HL-60 (cell line): ENCODE measurements at regions not wholly inside any gene's neighbourhood (a gene's known extent, or its start where the extent isn't known, plus 50 kb on each side); places are given as distances from the start of the nearest gene placed in this dataset.
"Not testable (repeated sequence)": the region's sequence is repeated elsewhere in the genome, so short reads cannot be mapped to it uniquely, and the experiment has no call there.

ENCODE experiments used
- DNase-seq, 2 experiments: peaks; one replicate each; pipeline ENCODE4 v3.0.0-alpha.2; 2010 to 2020; ENCODE audit warnings: low read depth in 1 of 2, low spot score in 1 of 2
- H3K27ac ChIP-seq: fragments of 250-450 bp; sonication (Bioruptor Pico); replicated peaks from 2 replicates; pipeline ENCODE4 v1.5.1; 2020; ENCODE audit warnings: mild to moderate bottlenecking, moderate library complexity
- H3K27me3 ChIP-seq: fragments of 250-450 bp; sonication (Bioruptor Pico); 2 replicates; pipeline ENCODE4 v1.5.1; 2021; ENCODE audit warnings: mild to moderate bottlenecking, moderate library complexity; ENCODE audit not compliant: insufficient read depth, poor library complexity, severe bottlenecking
- H3K4me3 ChIP-seq: replicated peaks from 2 replicates; pipeline ENCODE4 v1.5.1; 2011; ENCODE audit warnings: mild to moderate bottlenecking, control low read depth, low read length; ENCODE audit not compliant: insufficient read depth
- GABPA ChIP-seq: IDR thresholded peaks from 2 replicates; pipeline ENCODE4 v1.6.1; 2012; ENCODE audit warnings: low read depth
- POLR2AphosphoS5 ChIP-seq: IDR thresholded peaks from 2 replicates; pipeline ENCODE4 v1.6.1; 2012; ENCODE audit warnings: low read depth
- SPI1 ChIP-seq: IDR thresholded peaks from 2 replicates; pipeline ENCODE4 v1.6.1; 2012; ENCODE audit warnings: low read depth, mild to moderate bottlenecking, borderline replicate concordance
- TF ChIP-seq, protein P1 (sequence below): IDR thresholded peaks from one replicate; pipeline ENCODE4 v1.5.1; 2011; ENCODE audit warnings: low read length, control low read depth, inconsistent platforms; ENCODE audit not compliant: insufficient read depth
- TF ChIP-seq, protein P2 (sequence below): IDR thresholded peaks from 2 replicates; pipeline ENCODE4 v1.6.1; 2012; ENCODE audit warnings: low read depth; ENCODE audit not compliant: insufficient replicate concordance

DNA sequence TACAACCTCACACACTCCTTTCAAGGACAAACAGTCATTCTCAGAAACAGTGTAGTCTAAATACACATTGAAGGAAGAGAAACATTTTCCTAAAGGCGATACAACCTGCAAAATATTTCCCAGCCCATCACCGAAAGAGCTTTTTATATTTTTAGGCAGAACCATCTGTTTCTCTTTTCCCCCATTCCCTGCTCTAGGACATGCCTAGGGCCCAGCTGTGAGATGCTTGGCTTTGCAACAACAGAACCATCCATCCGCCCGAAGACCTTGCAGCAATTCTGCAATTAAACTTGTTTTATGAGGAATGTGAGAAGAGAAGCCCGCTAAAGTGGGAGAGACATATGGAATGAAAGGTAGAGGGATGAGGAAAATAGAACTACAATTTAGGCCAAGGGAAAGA, 105.6 kb upstream of the RFX8 start:
- no peak overlapping the region for H3K4me3 ChIP-seq
- TF ChIP-seq, protein P1, sequence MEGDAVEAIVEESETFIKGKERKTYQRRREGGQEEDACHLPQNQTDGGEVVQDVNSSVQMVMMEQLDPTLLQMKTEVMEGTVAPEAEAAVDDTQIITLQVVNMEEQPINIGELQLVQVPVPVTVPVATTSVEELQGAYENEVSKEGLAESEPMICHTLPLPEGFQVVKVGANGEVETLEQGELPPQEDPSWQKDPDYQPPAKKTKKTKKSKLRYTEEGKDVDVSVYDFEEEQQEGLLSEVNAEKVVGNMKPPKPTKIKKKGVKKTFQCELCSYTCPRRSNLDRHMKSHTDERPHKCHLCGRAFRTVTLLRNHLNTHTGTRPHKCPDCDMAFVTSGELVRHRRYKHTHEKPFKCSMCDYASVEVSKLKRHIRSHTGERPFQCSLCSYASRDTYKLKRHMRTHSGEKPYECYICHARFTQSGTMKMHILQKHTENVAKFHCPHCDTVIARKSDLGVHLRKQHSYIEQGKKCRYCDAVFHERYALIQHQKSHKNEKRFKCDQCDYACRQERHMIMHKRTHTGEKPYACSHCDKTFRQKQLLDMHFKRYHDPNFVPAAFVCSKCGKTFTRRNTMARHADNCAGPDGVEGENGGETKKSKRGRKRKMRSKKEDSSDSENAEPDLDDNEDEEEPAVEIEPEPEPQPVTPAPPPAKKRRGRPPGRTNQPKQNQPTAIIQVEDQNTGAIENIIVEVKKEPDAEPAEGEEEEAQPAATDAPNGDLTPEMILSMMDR = no peak
- TF ChIP-seq, protein P2, sequence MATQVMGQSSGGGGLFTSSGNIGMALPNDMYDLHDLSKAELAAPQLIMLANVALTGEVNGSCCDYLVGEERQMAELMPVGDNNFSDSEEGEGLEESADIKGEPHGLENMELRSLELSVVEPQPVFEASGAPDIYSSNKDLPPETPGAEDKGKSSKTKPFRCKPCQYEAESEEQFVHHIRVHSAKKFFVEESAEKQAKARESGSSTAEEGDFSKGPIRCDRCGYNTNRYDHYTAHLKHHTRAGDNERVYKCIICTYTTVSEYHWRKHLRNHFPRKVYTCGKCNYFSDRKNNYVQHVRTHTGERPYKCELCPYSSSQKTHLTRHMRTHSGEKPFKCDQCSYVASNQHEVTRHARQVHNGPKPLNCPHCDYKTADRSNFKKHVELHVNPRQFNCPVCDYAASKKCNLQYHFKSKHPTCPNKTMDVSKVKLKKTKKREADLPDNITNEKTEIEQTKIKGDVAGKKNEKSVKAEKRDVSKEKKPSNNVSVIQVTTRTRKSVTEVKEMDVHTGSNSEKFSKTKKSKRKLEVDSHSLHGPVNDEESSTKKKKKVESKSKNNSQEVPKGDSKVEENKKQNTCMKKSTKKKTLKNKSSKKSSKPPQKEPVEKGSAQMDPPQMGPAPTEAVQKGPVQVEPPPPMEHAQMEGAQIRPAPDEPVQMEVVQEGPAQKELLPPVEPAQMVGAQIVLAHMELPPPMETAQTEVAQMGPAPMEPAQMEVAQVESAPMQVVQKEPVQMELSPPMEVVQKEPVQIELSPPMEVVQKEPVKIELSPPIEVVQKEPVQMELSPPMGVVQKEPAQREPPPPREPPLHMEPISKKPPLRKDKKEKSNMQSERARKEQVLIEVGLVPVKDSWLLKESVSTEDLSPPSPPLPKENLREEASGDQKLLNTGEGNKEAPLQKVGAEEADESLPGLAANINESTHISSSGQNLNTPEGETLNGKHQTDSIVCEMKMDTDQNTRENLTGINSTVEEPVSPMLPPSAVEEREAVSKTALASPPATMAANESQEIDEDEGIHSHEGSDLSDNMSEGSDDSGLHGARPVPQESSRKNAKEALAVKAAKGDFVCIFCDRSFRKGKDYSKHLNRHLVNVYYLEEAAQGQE = no peak
- TF ChIP-seq GABPA (no peak), POLR2AphosphoS5 (no peak), SPI1 (no peak)
- no peak for DNase-seq
- H3K27ac ChIP-seq = no peak overlapping the region
- no peaks in the 10 kb centered on the region for H3K27me3 ChIP-seq

DNA sequence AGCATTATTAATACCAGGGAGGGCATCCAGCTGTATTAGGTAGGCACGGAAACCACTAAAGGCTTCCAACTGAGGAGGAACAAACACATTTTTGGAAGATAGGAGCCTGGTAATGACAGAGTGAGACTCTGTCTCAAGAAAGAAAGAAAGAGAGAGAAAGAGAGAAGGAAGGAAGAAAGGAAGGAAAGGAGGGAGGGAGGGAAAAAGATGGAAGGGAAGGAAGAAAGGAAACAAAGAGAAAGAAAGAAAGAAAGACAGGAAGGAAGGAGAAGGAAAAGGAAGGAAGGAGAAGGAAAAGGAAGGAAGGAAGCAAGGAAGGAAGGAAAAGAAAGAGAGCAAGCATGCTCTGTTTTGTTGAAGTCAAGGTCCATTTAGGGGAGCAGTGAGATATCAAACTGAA, 103.8 kb upstream of the RFX8 start:
- TF ChIP-seq, protein P1 = no peak
- no peak for TF ChIP-seq SPI1
- TF ChIP-seq POLR2AphosphoS5 = no peak
- no peak for TF ChIP-seq GABPA
- TF ChIP-seq, protein P2 = no peak
- Histone ChIP-seq H3K27me3 (no peaks in the 10 kb centered on the region), H3K4me3 (no peak overlapping the region), H3K27ac (no peak overlapping the region)
- DNase-seq = no peak

DNA sequence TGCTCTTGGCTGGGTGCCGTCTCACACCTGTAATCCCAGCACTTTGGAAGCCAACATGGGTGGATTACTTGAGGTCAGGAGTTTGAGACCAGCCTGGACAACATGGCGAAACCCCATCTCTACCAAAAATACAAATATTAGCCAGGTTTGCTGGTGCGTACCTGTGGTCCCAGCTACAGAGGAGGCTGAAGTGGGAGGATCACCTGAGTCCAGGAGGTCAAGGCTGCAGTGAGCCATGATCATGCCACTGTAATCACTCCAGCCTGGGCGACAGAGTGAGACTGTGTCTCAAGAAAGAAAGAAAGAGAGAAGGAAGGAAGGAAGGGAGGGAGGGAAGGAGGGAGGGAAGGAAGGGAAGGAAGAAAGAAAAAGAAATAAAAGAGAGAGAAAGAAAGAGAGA, 103.2 kb upstream of the RFX8 start:
- not testable (repeated sequence) for DNase-seq, H3K4me3 ChIP-seq, H3K27ac ChIP-seq, H3K27me3 ChIP-seq

DNA sequence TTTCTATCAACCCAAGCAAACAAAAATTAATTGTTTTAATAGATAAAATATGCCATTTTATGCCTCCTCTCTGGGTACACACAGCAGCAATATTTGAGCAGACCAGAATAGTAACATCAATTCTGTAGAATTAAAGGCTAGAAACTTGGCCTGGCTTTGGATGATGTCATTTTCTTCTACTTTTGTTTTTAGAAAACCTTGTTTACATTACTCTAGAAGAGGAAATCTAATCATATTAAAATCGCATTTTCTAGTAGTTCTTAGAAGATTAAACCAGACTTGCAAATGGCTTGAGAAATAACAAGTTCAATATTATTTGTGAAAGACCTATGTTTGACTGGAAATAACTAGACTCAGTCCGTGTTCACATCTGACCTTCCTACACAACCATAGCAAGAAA, 102.3 kb upstream of the RFX8 start:
- no peak overlapping the region for H3K27ac ChIP-seq
- DNase-seq = no peak
- no peak for TF ChIP-seq SPI1
- no peak for TF ChIP-seq GABPA
- TF ChIP-seq, protein P2 = no peak
- TF ChIP-seq POLR2AphosphoS5 = no peak
- TF ChIP-seq, protein P1 = no peak
- H3K4me3 ChIP-seq = no peak overlapping the region
- no peaks in the 10 kb centered on the region for H3K27me3 ChIP-seq
